NCI-H748 treated with DMSO at 0.1 percent for 48 hours (cell line): ENCODE measurements at regions not wholly inside any gene's neighbourhood (a gene's known extent, or its start where the extent isn't known, plus 50 kb on each side); places are given as distances from the start of the nearest gene placed in this dataset.
A peak's percentile ranks its signal among the peaks of the same experiment; 100 is the strongest.

ENCODE experiments used
- DNase-seq: peaks from one replicate; lab custom pipeline; 2025; lab: John Stamatoyannopoulos, UW

GRCh38 chr22:44591146-44591790, 93.2 kb upstream of the RTL6 start:
- no peak for DNase-seq

DNA sequence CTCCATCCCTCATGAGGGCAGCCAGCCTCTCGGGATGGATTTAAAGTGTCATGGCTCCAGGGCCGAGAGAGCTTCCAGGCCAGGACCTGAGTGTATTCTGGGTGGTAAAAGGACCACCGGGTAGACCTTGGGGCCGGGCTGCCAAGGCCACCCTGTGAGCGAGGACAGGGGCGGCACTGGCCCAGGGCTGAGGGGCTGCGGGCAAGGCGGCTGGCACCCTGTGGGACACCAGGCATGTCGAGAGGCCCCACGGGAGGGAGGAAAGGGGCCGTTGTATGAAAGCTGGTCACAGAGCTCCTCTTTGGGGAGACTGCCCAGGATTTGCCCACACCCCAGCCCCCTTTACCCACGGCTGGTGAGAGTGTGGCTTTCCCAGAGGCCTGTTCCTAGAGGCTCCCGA, 92.3 kb upstream of the RTL6 start:
- no peak for DNase-seq

DNA sequence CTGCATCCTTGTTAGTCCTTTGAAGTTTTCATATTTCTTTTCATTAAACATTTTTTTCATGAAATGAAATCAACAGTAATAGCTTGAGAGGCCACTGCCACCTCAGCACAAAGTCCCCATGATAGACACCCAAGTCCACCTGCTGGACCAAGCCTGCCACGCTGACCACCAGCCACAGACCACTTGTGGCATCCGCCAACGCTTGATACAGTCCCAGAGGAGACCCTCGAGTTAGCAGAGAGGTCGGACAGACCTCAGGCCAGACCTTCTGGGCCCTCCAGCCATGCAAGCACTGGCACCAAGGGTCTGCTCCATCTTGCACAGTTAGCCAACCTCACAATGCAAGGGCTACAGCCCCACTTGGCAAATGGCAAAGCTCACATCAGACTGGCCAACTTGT, 91.8 kb upstream of the RTL6 start:
- DNase-seq, result no peak

- DNase-seq, result no peak
Observed at GRCh38 chr22:44588348-44588747, 90.3 kb upstream of the RTL6 start.

DNA sequence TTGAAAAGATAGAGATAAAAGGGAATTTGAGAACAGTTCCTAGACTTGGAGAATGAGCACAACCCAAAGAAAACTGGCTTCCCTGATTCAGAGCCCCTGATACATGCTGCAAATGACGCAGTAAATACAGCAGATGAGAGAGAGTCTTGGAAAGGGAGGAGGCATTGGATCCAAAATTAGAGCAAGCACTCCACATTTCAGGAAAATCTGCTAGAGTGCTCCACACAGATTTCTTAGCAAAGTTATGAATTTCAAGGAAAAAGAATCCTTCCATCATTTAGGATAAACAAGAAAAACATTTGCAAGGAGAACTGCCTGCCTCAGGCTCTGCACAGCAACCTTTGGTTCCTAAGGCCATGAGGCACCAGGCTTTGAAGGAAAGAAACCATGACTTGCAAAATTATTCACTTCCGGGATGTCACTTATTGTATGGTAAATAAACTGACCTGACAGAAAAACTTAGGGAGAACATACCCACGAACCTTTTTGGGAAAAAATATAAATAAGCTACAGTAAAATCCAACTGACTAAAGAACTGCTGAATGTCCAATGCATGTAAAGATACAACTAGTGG, 89.8 kb upstream of the RTL6 start:
- no peak for DNase-seq

DNA sequence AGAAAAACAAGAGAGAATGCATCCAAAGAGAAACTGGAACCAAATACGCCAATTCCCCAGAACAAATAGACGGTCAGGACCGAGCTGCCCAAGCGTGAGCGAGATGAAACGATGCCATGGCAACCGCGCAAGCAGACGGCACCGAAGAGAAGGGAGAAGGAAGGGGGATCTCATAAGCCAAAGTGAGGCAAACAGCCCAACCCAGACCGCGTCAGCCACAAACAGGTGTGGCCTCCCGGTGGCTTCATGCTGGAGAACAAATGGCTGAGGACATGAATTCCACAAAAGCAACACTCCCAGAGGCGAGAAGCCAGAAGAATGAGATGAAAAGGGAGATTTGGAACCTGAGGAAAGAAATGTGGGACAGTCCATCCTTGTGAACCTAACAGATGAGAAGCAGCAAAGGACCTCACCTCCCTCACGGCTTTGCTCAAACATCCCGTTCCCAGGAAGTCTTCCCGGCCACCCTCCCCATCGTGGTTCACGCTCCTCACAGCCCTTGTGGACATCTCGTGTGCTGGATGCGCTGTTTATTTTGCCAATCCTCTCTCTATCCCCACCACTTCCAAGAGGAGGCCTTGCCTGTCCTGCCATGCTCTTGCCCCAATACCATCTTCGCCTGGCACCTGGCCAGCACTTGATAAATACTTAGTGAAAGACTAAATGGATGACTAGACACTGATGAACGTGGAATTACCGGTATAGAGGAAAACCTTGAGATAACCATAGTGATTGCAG, 89.1 kb upstream of the RTL6 start:
- DNase-seq, result peak; percentile 88

DNA sequence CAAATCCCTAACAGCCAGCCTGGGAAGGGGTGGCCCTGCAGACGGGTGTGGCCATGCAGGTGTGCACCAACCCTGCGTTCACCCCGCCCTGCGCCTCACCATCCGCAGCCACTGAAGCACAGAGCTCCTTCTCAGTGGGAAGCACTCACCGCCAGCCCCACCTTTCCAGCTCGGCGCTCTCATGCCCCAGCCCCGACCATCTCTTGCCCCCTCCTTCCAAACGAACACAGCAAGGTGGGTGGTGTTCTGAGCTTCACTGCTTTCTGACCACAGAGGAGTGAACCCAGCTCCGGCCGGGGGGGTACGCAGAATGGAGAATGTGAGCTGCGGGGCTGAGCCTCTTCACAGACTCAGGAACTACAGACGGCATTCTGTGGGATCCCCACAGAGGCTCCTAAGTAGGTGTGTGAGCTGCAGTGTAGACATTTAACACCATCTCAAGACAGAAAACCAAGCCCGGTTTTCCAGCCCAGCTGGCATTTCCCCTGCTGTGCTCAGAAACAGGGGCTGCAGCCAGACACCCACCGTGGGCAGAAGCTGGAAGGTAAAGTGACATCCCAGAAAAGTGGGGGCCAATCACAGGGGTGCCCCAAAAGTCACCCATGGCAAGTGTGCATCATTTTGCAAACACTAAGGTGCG, 88.4 kb upstream of the RTL6 start:
- DNase-seq, result peak; percentile 88

DNA sequence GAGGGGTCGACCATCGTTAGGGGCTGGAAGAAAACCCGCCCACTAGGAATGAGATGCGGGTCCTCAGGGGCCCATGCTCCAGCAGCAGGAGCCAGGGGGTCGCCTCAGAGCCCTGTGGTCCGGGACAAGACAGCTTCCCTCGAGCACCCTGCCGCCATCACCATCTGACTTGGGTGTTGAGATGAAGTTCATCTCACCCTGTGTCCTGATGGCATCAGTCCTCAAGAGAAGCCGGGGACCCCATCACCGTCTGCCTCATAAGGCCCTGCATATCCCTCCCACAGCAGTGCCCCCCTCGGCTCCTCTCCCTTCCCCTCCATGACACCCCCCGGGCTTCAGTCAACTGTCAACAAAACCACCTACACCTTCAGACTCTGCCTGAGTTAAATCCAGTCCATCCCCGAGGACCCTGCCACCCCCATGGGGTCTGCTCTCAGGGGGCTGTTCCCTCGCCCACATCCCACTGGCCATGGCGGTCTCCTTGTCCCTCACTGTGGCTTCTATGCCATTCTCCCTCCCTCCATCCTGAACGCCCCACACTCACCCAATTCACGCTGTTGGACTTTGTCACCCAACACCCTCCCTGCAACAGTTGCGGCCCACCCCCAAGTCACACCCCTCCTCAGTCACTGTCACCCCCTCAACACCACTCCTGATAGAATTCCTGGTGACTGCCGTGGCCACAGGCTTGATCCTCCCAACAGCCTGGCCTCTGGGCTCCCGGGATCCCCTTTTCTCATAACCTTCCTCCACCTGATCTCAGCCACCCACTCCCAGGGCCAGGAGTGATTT, 87.7 kb upstream of the RTL6 start:
- DNase-seq, result no peak

- no peak for DNase-seq
Observed at GRCh38 chr22:44584256-44584902, 86.3 kb upstream of the RTL6 start.

- DNase-seq, result no peak
Observed at GRCh38 chr22:44583854-44584253, 85.8 kb upstream of the RTL6 start.

DNA sequence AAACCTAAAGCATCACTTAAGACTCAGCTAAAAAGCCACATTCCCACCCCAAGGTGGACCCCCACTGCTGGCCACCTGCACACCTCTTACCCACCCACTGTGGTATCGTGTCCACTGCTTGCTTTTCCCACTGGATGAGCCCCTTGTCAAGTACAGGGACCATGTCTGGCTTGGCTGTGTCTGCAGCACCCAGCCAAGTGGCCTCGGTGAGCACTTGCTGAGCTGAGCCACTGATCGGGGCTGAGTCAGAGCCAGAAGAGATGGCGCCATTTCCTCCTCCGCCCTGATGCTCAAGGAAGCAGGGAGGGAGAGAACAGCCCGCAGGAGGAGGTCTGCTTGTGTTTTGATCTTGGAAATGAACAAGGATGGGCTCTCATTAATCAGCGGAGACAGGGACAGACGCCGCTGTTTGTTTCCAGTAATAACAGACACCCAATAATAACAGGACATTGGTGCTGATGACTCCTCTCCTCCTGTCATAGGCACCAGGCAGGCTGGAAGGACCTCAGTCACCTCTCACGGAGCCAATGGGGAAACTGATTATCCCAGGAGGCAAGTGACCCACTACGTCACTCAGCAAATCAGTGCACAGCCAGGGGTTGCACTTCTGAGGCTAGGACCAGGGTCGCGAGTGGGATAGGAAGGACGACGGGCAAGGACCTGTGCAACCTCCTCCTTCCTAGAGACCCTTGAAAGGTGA, 85.2 kb upstream of the RTL6 start:
- DNase-seq, result no peak

DNA sequence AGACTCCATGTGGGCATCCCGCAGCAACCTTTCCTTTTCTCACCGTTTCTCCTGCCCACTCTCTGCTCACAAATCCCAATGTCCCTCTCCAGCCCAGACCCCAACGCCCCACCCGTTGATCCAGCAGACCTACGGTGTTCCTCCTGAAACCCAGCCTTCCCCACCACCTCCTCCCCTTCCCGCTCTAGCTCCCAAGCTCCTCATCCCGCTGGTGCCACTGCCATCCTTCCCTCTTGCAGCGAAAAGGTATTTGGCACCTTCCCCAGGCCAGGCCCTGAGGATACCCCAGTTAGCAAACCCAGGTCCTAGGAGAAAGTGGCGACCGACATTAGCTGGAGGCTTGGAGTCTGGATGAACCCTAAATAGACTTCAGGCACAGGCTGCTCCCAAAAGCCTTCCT, 84.0 kb upstream of the RTL6 start:
- no peak for DNase-seq

GRCh38 chr22:44581096-44581435, 83.0 kb upstream of the RTL6 start:
- DNase-seq, result no peak

DNA sequence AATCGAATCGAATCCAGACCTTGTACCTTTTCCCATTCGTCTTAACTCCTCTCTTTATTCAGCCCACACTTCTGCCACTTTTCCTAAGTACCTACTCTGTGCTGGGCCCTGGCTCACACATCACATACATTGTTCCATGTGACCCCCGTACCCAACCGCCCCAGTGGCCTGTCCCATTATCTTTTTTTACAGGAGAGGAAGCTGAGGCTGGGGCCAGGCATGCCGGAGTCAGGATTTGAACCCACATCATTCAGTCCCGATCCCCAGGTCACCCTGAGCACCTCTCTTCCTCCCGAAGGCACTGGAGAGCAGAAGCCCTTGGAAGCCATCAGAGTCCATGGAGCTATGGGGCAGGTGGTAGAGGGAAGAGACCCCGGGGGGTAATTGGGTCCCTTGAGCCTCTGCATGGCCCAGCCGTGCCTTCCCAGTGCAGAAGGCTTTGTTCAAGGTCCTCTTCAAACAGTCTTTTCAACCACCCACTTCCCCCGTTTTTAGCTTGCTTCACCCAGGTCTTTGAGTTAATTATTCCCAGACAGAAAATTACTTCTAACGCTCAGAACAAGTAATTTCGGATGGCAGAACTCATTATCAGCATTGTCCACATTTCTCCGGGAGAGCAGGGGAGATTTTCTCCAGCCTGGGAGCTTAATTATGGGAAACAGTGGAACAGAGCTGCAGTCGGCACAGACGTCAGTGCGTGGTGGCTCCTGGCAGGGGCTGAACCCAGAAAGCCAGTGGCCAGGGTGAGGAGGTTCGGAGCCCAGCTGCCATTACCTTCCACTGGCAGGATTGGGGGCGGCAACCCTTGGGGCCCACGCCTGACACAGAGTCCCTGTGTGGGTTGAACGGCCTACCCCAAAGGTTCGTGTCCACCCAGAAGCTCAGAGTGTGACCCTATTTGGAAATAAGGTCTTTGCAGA, 82.4 kb upstream of the RTL6 start:
- no peak for DNase-seq

DNA sequence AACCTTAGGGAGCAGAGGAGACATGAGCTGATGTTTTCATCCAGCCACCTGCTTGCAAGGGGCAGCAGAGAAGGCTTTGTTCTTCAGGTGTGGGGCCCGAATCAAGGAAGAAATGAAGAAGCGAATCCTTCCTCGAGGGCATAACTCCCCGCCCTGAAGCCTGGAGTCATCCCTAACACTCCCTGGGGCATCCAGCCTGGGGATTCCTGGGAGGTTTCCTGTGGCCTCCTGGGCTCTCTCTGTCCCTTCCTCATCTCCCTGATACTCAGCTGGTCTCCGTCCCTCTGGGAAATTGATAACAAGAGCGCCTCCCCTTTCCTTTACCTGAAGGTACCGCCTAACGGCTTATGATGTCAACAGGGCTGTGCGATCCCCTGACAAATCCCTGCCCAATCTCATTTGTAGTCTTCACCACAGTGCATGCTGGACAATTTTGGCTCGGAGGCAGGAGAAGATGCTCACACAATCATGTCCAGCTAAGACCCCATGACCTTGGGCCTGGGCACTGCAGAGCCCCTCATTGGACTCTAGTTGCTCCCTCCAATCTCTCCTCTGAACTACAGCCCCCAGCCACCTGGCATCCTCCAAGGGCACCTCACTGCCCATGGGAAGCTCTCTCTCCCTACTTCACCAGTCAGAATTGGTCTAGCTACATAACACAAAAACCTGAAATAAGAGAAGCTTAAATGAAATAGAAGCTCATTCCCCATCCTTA, 80.6 kb upstream of the RTL6 start:
- DNase-seq, result no peak

DNA sequence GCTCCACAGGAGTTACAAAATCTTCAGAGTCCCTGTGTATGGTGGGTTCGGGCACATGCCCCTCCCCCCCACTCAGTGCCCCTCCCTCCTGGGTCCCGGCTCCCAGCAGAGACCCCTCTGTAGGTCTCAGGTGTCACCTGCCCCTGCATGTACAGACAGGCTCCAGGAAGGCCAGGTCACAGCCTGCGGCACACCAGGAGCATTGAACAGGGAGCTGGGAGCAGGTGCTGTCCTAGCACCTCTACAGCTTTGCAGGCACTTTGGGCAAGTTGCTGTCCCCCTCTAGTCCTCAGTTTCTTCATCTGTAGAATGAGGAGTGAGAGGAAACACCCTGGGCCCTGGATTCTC, 80.1 kb upstream of the RTL6 start:
- DNase-seq, result no peak

- DNase-seq, result no peak
Observed at GRCh38 chr22:44577391-44578109, 79.5 kb upstream of the RTL6 start.

- no peak for DNase-seq
Observed at GRCh38 chr22:44576311-44577260, 78.6 kb upstream of the RTL6 start.
